Right cardiac atrium (tissue), 5 donors: ENCODE measurements at regions not wholly inside any gene's neighbourhood (a gene's known extent, or its start where the extent isn't known, plus 50 kb on each side); places are given as distances from the start of the nearest gene placed in this dataset.
A peak's percentile ranks its signal among the peaks of the same experiment; 100 is the strongest.
"Not testable (repeated sequence)": the region's sequence is repeated elsewhere in the genome, so short reads cannot be mapped to it uniquely, and the experiment has no call there.

Experiments used
- ATAC-seq, 2 donors: fragments of 200-7000 bp; cut with Tn5 transposase; one replicate each; pipeline versions ENCODE4 v1.8.0 to v1.9.1; 2020; ENCODE audit warnings: moderate library complexity in 2 of 2, mild to moderate bottlenecking in 1 of 2
- DNase-seq, 3 donors: peaks; one replicate each; pipeline ENCODE4 v3.0.0-alpha.2; 2020
- H3K27ac ChIP-seq: one replicate; pipeline ENCODE4 v1.5.1; 2013; ENCODE audit warnings: mild to moderate bottlenecking, low read length, control low read depth, moderate library complexity
- H3K27me3 ChIP-seq: one replicate; pipeline ENCODE4 v1.6.1; 2013; ENCODE audit not compliant: control insufficient read depth, insufficient read depth
- H3K4me1 ChIP-seq: one replicate; pipeline ENCODE4 v1.6.1; 2013; ENCODE audit warnings: low read length; ENCODE audit not compliant: control insufficient read depth, insufficient read depth
- H3K4me3 ChIP-seq: one replicate; pipeline ENCODE4 v1.5.1; 2013; ENCODE audit warnings: low read length, control low read depth
- H3K9me3 ChIP-seq: one replicate; pipeline ENCODE4 v1.6.1; 2013; ENCODE audit warnings: low read length; ENCODE audit not compliant: control insufficient read depth
- WGBS: extraction: QIAGEN DNeasy Blood & Tissue Kit; methylation state at CpG from one replicate; pipeline ENCODE4 v1.1.7; 2013; 5-methylcytosine and 5-hydroxymethylcytosine counted together
- intact Hi-C, 4 donors: fragments of 100-400 bp; cut with DNase I; formaldehyde crosslinking; loops; one replicate each; pipeline versions ENCODE4 v1.11.0 to v1.14.0; 2022 to 2023
- donor health status: healthy with polysubstance abuse.
- donor health status: DM: no; HTN: yes; CAD: no.
- donor health status: DM: no; HTN: no; CAD: no.
- donor health status: DM: no; HTN: yes; CAD: no; lungs with severe emphysema.
- donor health status: DM: yes; HTN: yes; CAD: no.

- H3K27ac ChIP-seq: no peak overlapping the region
- no peak overlapping the region for H3K4me3 ChIP-seq
- no peaks in the 10 kb centered on the region for H3K4me1 ChIP-seq
- H3K27me3 ChIP-seq: no peaks in the 10 kb centered on the region
- ATAC-seq (no peak), DNase-seq (no peak)
- intact Hi-C loops: loop anchor here in 2 of 4 donors (10.0 kb wide), 2 partner anchors 147 to 223 kb away; no protein-coding TSS in a partner anchor
- no peaks in the 10 kb centered on the region for H3K9me3 ChIP-seq
These were observed 79.7 kb upstream of the KCTD1 start for GRCh38 chr18:26628017-26628416.

GRCh38 chr18:26624443-26624842, 76.1 kb upstream of the KCTD1 start:
- Histone ChIP-seq H3K4me3 (no peak overlapping the region), H3K4me1 (no peaks in the 10 kb centered on the region), H3K27ac (no peak overlapping the region), H3K27me3 (no peaks in the 10 kb centered on the region), H3K9me3 (no peaks in the 10 kb centered on the region)
- intact Hi-C loops: loop anchor here in 2 of 4 donors (5.0 to 10.0 kb wide), 3 partner anchors 148 to 220 kb away; no protein-coding TSS in a partner anchor
- WGBS: 98% methylated on average over 4 of the region's 4 CpGs
- ATAC-seq (no peak), DNase-seq (no peak)

GRCh38 chr18:26623314-26623713, 75.0 kb upstream of the KCTD1 start:
- DNase-seq, H3K9me3 ChIP-seq, ATAC-seq, H3K27me3 ChIP-seq, H3K4me3 ChIP-seq, H3K4me1 ChIP-seq, H3K27ac ChIP-seq: not testable (repeated sequence)
- WGBS: 97% methylated on average over 2 of the region's 2 CpGs
- intact Hi-C loops: loop anchor here in 2 of 4 donors (5.0 to 10.0 kb wide), 3 partner anchors 149 to 219 kb away; no protein-coding TSS in a partner anchor

GRCh38 chr18:26621161-26622026, 73.0 kb upstream of the KCTD1 start:
- intact Hi-C loops: loop anchor here in 2 of 4 donors (5.0 to 10.0 kb wide), 3 partner anchors 151 to 217 kb away; no protein-coding TSS in a partner anchor
- peak; percentile 80 to 82 for ATAC-seq
- 40% methylated on average over 22 of the region's 22 CpGs for WGBS

GRCh38 chr18:26619350-26619749, 71.0 kb upstream of the KCTD1 start:
- Histone ChIP-seq H3K4me3 (no peak overlapping the region), H3K9me3 (no peaks in the 10 kb centered on the region), H3K27me3 (no peaks in the 10 kb centered on the region), H3K27ac (no peak overlapping the region), H3K4me1 (no peaks in the 10 kb centered on the region)
- intact Hi-C loops: no loop called here
- WGBS: 77% methylated on average over 6 of the region's 6 CpGs
- ATAC-seq: no peak
- no peak for DNase-seq

More at GRCh38 chr18:26621161-26622026, 73.0 kb upstream of the KCTD1 start:
- no peak overlapping the region for H3K27ac ChIP-seq
- no peaks in the 10 kb centered on the region for H3K4me1 ChIP-seq
- no peaks in the 10 kb centered on the region for H3K9me3 ChIP-seq
- no peak overlapping the region for H3K4me3 ChIP-seq
- H3K27me3 ChIP-seq: no peaks in the 10 kb centered on the region
- peak; percentile 44 to 76 (median 75) for DNase-seq

GRCh38 chr18:26618135-26618534, 69.8 kb upstream of the KCTD1 start:
- no peak for ATAC-seq
- H3K4me1 ChIP-seq: no peaks in the 10 kb centered on the region
- DNase-seq: no peak
- no peak overlapping the region for H3K27ac ChIP-seq
- no peaks in the 10 kb centered on the region for H3K9me3 ChIP-seq
- intact Hi-C loops: no loop called here
- 91% methylated on average over 2 of the region's 2 CpGs for WGBS
- H3K27me3 ChIP-seq: no peaks in the 10 kb centered on the region
- H3K4me3 ChIP-seq: no peak overlapping the region

- 40% methylated on average over 3 of the region's 3 CpGs for WGBS
- Histone ChIP-seq H3K4me1 (no peaks in the 10 kb centered on the region), H3K9me3 (no peaks in the 10 kb centered on the region), H3K27ac (no peak overlapping the region), H3K27me3 (no peaks in the 10 kb centered on the region), H3K4me3 (no peak overlapping the region)
- no peak for ATAC-seq
- no peak for DNase-seq
- intact Hi-C loops: no loop called here
These were observed 68.8 kb upstream of the KCTD1 start for GRCh38 chr18:26617151-26617554.

- Histone ChIP-seq H3K9me3 (no peaks in the 10 kb centered on the region), H3K4me3 (no peak overlapping the region), H3K27me3 (no peaks in the 10 kb centered on the region), H3K4me1 (no peaks in the 10 kb centered on the region), H3K27ac (no peak overlapping the region)
- intact Hi-C loops: no loop called here
- no peak for DNase-seq
- ATAC-seq: no peak
- WGBS: 58% methylated on average over 3 of the region's 3 CpGs
These were observed 66.0 kb upstream of the KCTD1 start for GRCh38 chr18:26614374-26614773.
